ENCODE measurements at regions not wholly inside any gene's neighbourhood (a gene's known extent, or its start where the extent isn't known, plus 50 kb on each side); places are given as distances from the start of the nearest gene placed in this dataset.
A peak's percentile ranks its signal among the peaks of the same experiment; 100 is the strongest.

DNA sequence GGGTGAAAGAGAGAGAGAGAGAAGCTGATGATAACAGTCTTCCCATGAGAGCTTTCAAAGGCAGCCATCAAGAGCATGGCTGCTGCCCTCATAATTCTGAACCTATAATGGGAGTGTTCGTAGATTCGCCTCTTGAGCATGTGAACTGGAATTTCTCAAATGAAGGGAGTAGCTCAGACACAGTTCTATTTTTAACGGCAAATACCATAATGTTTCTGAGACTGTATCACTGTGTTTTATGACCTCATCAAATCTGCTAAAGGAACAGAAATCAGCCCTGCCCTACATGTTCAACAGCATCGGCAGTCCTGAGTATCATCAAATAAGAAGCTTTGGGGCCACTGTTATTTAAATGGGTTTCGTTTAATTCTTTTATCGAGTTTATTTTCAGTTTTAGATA, 645.6 kb downstream of the GALR1 start:
- peaks cover 4% of the 10 kb centered on the region for H3K4me1 Mint-ChIP-seq
- H3K36me3 Mint-ChIP-seq (ENCODE audit: low read depth) = no peaks in the 10 kb centered on the region
- intact Hi-C loops (cut with DNase I, micrococcal nuclease) = no loop called here
- no peaks in the 10 kb centered on the region for H3K9me3 Mint-ChIP-seq (ENCODE audit: low read depth)
- ChIA-PET POLR2A (no interaction called here), CTCF (no interaction called here)
- H3K27me3 Mint-ChIP-seq = peaks cover 16% of the 10 kb centered on the region
- H3K4me3 Mint-ChIP-seq = no peak overlapping the region
- ATAC-seq (no peak), DNase-seq (no peak)
- H3K27ac Mint-ChIP-seq = no peak overlapping the region

DNA sequence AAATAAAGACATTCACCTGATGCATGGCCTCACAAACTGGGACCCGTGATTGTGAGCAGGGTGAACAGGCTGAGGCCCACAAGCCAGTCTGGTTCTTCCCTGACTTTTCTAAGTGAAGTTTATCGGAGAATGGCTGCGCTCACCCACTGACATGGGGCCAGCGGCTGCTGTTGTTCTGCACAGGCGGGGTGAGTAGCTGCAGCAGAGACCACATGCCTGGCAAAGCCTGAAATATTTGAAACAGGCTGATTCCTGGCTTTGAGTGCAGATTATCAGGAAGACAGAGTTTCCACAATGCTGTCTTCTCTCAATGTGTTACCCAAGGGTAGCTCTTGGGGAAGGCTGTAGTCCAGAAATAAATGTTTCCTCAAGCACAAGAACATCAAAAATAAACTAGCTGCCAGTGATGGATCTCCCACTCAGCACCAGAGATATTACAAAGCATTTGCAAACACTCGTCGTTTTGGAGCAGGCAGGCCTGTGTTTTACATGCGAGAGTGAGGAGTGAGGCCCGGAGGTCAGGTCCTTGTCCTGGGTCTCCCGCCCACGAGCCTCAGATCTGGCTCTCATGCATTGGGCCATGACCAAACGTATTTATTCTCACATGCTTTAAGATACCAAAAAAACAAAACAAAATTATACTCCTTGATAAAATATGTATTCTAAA, 647.1 kb downstream of the GALR1 start:
- Mint-ChIP-seq H3K4me1 (peaks cover 4% of the 10 kb centered on the region), H3K27me3 (peaks cover 16% of the 10 kb centered on the region), H3K9me3 (ENCODE audit: low read depth) (no peaks in the 10 kb centered on the region), H3K36me3 (ENCODE audit: low read depth) (no peaks in the 10 kb centered on the region), H3K27ac (no peak overlapping the region), H3K4me3 (no peak overlapping the region)
- POLR2A ChIA-PET = no interaction called here
- CTCF ChIA-PET = no interaction called here
- DNase-seq (no peak), ATAC-seq (no peak)
- intact Hi-C loops (cut with DNase I, micrococcal nuclease) = no loop called here

DNA sequence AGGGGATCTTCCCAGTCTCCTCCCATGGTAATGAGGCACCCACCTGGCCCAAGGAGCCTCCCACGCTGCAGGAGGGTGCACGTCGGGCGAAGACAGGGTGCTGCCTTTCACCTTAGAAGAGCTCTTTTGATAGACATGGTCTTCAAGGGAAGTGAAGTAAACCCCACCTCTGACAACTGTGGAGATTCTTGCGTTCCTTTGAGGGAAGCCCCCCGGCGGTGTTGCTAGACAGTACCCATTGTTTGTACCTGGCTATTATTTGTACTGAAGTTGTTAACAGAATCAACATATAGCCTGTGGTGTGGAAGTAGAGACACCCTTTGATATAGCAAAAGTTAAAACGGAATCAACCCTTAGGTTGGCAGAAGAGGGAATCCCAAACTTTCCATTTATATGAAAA, 648.0 kb downstream of the GALR1 start:
- H3K4me1 Mint-ChIP-seq = peaks cover 4% of the 10 kb centered on the region

DNA sequence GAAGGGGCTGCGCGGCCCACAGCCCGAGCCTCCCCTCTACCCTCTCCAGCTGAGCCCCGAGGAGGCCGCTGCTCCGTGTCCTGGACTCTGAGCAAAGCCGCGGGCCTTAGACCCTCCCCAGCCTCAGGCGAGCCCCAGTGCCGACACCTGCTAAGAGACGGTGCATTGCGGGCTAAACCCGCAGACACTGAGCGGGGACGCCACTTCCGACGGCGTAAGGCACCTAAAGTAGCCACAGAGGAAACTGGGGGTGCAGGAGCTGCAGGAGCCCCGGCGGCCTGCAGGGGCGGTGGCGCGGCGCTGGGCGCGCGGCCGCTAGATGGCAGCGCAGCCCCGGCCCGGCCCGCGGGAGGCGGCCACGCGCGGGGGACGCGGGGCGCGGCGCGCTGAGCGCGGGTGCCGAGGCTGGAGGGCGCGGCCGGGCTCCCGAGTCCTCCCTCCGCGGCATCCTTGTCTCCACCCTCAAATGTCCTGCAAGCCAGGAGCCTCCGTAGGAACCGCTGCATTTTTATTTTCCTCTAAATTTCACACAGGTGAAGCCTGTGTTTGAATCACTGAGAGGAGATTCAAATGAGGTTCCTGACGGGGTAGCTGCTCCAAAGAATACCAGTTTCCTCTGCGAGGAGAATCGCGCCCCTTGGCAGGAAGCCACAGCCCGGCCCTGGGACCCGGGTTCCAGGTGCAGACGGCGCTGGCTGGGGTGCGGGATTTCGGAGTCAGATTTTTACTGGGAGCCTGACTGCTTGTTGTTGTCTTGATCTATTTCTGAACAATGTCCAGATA, 650.5 kb downstream of the GALR1 start:
- POLR2A ChIA-PET = no interaction called here
- no peak overlapping the region for H3K27ac Mint-ChIP-seq
- peaks cover 8% of the 10 kb centered on the region for H3K27me3 Mint-ChIP-seq
- no peaks in the 10 kb centered on the region for H3K9me3 Mint-ChIP-seq (ENCODE audit: low read depth)
- intact Hi-C loops (cut with DNase I, micrococcal nuclease) = loop anchor here (2.0 to 5.0 kb wide), 2 partner anchors 493 to 1087 kb away; no protein-coding TSS in a partner anchor
- H3K4me3 Mint-ChIP-seq = peak overlapping the region; percentile 40
- H3K36me3 Mint-ChIP-seq (ENCODE audit: low read depth) = no peaks in the 10 kb centered on the region
- CTCF ChIA-PET = interaction anchor here (0.5 to 1.2 kb wide), 12 partner anchors 8 to 1100 kb away, joined by 3 to 4 read pairs (median 3); no protein-coding TSS in a partner anchor
- peak; percentile 76 for DNase-seq
- ATAC-seq = peak; percentile 98
- H3K4me1 Mint-ChIP-seq = peaks cover 4% of the 10 kb centered on the region

More for the DNA sequence above, 648.0 kb downstream of the GALR1 start:
- DNase-seq (no peak), ATAC-seq (no peak)
- H3K9me3 Mint-ChIP-seq (ENCODE audit: low read depth) = no peaks in the 10 kb centered on the region
- no peaks in the 10 kb centered on the region for H3K36me3 Mint-ChIP-seq (ENCODE audit: low read depth)
- peaks cover 16% of the 10 kb centered on the region for H3K27me3 Mint-ChIP-seq
- ChIA-PET CTCF (no interaction called here), POLR2A (no interaction called here)
- no peak overlapping the region for H3K4me3 Mint-ChIP-seq
- H3K27ac Mint-ChIP-seq = no peak overlapping the region
- intact Hi-C loops (cut with DNase I, micrococcal nuclease) = no loop called here

DNA sequence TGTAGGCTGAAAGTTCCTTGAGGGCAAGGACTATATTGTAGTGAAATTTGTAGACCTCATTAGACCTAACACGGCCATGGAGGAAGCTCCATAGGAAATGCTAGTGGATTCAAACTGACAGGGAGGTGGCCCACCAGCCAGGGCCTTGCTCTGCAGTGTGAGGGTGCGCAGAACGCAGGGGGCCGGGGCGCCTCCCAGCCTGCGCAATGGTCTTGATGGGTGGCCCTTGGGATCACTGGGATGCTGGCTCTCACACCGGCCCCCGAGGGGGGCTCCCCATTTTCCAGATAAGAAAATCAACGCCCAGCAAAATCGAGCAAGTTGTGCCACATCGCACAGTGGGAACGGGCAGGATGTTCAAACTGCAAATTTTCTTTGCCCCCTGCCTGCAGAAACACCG, 655.4 kb downstream of the GALR1 start:
- ATAC-seq (no peak), DNase-seq (no peak)
- peaks cover 2% of the 10 kb centered on the region for H3K27me3 Mint-ChIP-seq
- H3K27ac Mint-ChIP-seq = no peak overlapping the region
- H3K4me1 Mint-ChIP-seq = no peaks in the 10 kb centered on the region
- CTCF ChIA-PET = no interaction called here
- no peaks in the 10 kb centered on the region for H3K36me3 Mint-ChIP-seq (ENCODE audit: low read depth)
- H3K9me3 Mint-ChIP-seq (ENCODE audit: low read depth) = no peaks in the 10 kb centered on the region
- H3K4me3 Mint-ChIP-seq = no peak overlapping the region
- intact Hi-C loops (cut with DNase I, micrococcal nuclease) = no loop called here
- POLR2A ChIA-PET = no interaction called here

DNA sequence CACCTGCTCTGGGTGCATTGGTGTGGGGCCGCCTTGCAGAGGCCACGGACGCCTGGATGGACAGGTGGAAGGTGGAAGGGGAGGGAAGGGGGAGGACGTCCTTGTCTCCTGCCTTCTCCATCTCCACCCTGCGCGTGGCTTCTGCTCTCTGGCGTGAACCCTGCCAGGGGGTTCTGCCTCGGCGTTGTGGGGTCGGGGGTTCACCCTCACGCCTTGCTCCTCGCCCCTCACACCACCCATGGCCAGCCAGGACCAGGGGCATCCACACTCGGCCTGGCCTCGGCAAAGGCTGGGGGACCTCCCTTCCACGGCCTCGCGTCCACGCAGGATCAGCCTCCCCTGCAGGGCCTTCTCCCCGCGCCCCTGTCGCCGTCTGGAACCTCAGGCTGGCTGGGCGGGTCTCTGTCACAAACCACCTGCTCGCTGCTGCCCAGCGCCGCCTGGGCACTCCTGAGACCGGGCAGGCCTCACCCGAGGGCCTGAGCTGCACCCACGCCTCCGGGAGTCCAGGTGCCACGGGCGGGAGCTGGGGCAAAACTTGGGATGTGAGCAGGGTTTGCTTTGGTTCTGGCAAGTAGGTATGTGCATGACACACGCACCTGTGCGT, 655.9 kb downstream of the GALR1 start:
- no peak for DNase-seq
- intact Hi-C loops (cut with DNase I, micrococcal nuclease) = no loop called here
- ChIA-PET CTCF (no interaction called here), POLR2A (no interaction called here)
- Mint-ChIP-seq H3K27me3 (peaks cover 2% of the 10 kb centered on the region), H3K4me3 (no peak overlapping the region), H3K36me3 (ENCODE audit: low read depth) (no peaks in the 10 kb centered on the region), H3K4me1 (no peaks in the 10 kb centered on the region), H3K27ac (no peak overlapping the region), H3K9me3 (ENCODE audit: low read depth) (no peaks in the 10 kb centered on the region)
- no peak for ATAC-seq

DNA sequence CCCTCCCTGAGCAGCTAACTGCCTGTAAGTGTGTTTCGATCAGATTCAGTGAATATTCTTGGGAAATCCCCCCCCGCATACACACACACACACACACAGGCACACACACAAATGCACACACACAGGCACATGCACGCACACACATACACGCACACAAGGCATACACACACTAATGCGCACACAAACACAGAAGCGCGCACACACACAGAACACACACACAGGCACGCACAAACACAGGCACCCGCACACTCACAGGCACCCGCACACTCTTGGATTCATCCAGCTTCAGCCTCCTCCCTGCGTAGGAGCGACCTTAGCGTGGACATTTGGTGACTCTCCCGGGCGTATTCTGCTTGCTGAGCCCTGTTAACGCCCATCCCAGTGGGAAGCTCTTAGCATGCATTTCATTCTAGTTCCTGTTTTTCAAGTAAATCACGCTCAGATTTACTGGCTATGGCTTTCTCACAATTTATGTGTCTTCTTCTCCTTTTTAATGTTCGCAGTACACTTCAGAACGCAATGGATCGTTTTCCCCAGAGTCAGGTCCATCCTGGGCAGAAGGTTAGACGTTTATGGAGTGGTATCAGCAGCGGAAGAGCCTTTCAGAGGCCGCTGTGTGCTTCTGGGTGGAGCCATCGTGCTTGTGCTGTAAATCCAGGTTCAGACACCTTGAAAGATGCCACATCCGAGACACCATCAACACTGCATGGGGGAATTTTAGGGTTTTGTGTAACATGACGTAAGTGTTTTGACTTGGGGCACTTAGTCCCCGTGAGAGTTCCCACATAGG, 656.6 kb downstream of the GALR1 start:
- no peak overlapping the region for H3K4me3 Mint-ChIP-seq
- intact Hi-C loops (cut with DNase I, micrococcal nuclease) = no loop called here
- ChIA-PET POLR2A (no interaction called here), CTCF (no interaction called here)
- no peak for DNase-seq
- H3K27ac Mint-ChIP-seq = no peak overlapping the region
- H3K36me3 Mint-ChIP-seq (ENCODE audit: low read depth) = no peaks in the 10 kb centered on the region
- H3K4me1 Mint-ChIP-seq = no peaks in the 10 kb centered on the region
- no peaks in the 10 kb centered on the region for H3K9me3 Mint-ChIP-seq (ENCODE audit: low read depth)
- H3K27me3 Mint-ChIP-seq = peaks cover 5% of the 10 kb centered on the region
- no peak for ATAC-seq

DNA sequence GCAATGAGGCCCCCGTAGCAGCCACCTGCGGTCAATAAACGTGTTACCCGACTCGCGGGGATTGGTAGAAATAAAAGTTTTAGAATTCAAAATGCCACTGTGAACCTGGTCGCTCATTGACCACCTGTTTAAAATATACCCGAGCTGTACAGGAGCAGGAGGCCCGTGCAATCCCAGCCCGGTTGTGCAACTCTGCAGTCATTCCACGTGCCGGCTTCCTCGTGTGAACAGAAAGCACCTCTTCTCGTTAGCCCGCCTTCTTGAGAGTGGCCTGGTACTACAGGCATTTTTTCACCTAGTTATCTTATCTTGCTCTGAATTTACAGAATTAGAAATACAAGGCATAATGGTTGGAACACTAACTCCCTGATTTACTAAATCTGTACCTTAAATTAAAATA, 660.7 kb downstream of the GALR1 start:
- H3K4me3 Mint-ChIP-seq = no peak overlapping the region

DNA sequence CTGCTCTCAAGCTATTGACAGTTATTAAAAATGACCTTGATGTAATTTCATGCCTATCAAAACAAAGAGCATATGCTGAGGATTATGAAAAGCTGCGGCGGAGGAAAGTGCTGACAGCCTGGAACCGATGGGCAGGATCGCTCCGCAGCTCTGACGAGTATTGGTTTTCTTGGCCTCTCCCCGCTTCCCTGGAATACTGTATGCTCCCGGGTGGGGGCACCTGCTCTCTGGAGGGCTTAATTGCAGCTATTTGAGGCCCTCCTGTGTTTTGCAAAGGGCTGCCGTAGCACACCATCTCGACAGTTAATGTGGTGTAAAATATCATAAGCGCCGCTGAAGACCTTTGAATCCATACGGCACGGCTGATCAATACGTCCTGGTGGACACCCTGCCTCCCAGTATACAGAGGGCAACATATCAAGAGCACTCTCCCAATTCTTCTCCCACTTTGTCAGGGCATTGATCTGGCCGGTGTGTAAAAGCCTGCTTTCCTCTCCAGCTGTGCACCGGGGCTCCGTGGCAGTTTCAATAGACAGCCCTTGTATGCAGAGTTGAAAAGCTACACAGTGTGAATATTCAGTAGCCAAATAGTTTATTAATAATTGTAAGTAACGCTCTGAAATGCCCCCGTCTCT, 662.4 kb downstream of the GALR1 start:
- H3K4me3 Mint-ChIP-seq = no peak overlapping the region
- POLR2A ChIA-PET = no interaction called here
- CTCF ChIA-PET = interaction anchor here (0.6 to 0.7 kb wide), 2 partner anchors 46 to 1061 kb away, joined by 3 read pairs; no protein-coding TSS in a partner anchor
- peaks cover 3% of the 10 kb centered on the region for H3K27me3 Mint-ChIP-seq
- H3K9me3 Mint-ChIP-seq (ENCODE audit: low read depth) = no peaks in the 10 kb centered on the region
- no peak for DNase-seq
- ATAC-seq = no peak
- intact Hi-C loops (cut with DNase I, micrococcal nuclease) = no loop called here
- H3K4me1 Mint-ChIP-seq = no peaks in the 10 kb centered on the region
- no peaks in the 10 kb centered on the region for H3K36me3 Mint-ChIP-seq (ENCODE audit: low read depth)
- no peak overlapping the region for H3K27ac Mint-ChIP-seq

More for the DNA sequence above, 660.7 kb downstream of the GALR1 start:
- H3K4me1 Mint-ChIP-seq = no peaks in the 10 kb centered on the region
- CTCF ChIA-PET = interaction anchor here (1.2 kb wide), 1 partner anchor 10 kb away, joined by 3 read pairs; no protein-coding TSS in a partner anchor
- ATAC-seq = no peak
- no peak overlapping the region for H3K27ac Mint-ChIP-seq
- intact Hi-C loops (cut with DNase I, micrococcal nuclease) = no loop called here
- no peaks in the 10 kb centered on the region for H3K9me3 Mint-ChIP-seq (ENCODE audit: low read depth)
- POLR2A ChIA-PET = no interaction called here
- peaks cover 5% of the 10 kb centered on the region for H3K27me3 Mint-ChIP-seq
- no peak for DNase-seq
- no peaks in the 10 kb centered on the region for H3K36me3 Mint-ChIP-seq (ENCODE audit: low read depth)

DNA sequence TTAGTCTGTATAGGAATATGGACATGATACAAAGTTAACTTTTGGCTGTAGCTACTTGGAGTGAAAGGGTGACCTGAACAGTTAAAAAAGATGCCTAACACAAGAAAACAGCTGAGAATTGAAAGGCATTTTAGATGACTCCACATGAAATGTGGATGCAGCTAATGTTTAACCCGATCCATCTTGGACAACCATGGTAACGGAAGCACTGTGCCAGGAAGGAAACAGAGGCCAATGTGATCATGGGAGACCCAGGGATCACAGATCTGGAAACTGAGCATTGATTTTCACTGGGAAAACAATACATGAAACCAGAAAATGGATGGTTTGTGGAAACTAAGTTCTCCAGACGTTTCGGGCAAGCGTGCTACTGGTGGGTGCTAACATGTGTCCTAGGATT, 669.1 kb downstream of the GALR1 start:
- ChIA-PET POLR2A (no interaction called here), CTCF (no interaction called here)
- H3K4me3 Mint-ChIP-seq = no peak overlapping the region
- H3K27me3 Mint-ChIP-seq = no peaks in the 10 kb centered on the region
- H3K36me3 Mint-ChIP-seq (ENCODE audit: low read depth) = no peaks in the 10 kb centered on the region
- H3K27ac Mint-ChIP-seq = no peak overlapping the region
- intact Hi-C loops (cut with DNase I, micrococcal nuclease) = no loop called here
- no peak for ATAC-seq
- H3K4me1 Mint-ChIP-seq = no peaks in the 10 kb centered on the region
- H3K9me3 Mint-ChIP-seq (ENCODE audit: low read depth) = no peaks in the 10 kb centered on the region
- DNase-seq = no peak

DNA sequence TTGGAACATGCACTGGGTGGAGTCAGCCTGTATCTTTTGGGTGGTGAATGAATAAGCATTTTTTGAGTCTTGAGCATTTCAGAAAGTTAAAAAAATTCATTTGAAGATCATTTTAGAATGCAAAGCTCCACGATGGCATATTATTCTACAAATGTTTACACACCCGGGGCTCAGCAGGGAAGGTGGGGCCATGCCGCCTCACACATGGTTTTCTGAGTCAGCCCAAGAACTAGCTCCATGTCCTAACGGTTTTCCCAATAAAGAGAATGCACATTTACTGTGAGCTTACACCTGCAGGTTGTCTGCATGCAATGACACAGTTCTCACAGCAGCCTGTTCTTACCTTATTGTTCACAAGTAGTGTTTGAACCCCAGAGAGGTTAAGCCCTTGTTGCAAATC, 670.3 kb downstream of the GALR1 start:
- Mint-ChIP-seq H3K27me3 (peaks cover 4% of the 10 kb centered on the region), H3K4me1 (no peaks in the 10 kb centered on the region), H3K36me3 (ENCODE audit: low read depth) (no peaks in the 10 kb centered on the region), H3K9me3 (ENCODE audit: low read depth) (no peaks in the 10 kb centered on the region), H3K4me3 (no peak overlapping the region), H3K27ac (no peak overlapping the region)
- DNase-seq = no peak
- POLR2A ChIA-PET = no interaction called here
- intact Hi-C loops (cut with DNase I, micrococcal nuclease) = no loop called here
- CTCF ChIA-PET = no interaction called here
- no peak for ATAC-seq
